IMR-90 (cell line): ENCODE measurements at regions not wholly inside any gene's neighbourhood (a gene's known extent, or its start where the extent isn't known, plus 50 kb on each side); places are given as distances from the start of the nearest gene placed in this dataset.

Source experiments
- ATAC-seq: fragments of 200-7000 bp; cut with Tn5 transposase; 2 replicates; pipeline ENCODE4 v1.9.1; 2020; ENCODE audit warnings: low read depth, mild to moderate bottlenecking, moderate library complexity
- BruUV-seq: library from RNA; stranded (reverse); fragments of 400-500 nt; replicated peaks from 2 replicates; lab custom pipeline; 2021; lab: Mats Ljungman, UMichigan
- CTCF ChIA-PET: fragments of 300-600 bp; formaldehyde crosslinking; extraction: SDS; loops from one replicate; lab custom pipeline; 2021; ENCODE audit warnings: antibody characterized with exemption; lab: Yijun Ruan, JAX
- POLR2A ChIA-PET: fragments of 300-600 bp; sonication (Branson Sonifier 250); formaldehyde crosslinking; loops from one replicate; lab custom pipeline; 2022; ENCODE audit warnings: antibody characterized with exemption; ENCODE audit not compliant: unreplicated experiment; lab: Charles Lee
- DNase-seq: peaks from one replicate; pipeline ENCODE4 v3.0.0; 2013
- H2AFZ ChIP-seq: replicated peaks from 2 replicates; pipeline ENCODE3; 2013; ENCODE audit warnings: low read length, mild to moderate bottlenecking; ENCODE audit not compliant: poor library complexity
- H2AK5ac ChIP-seq: 2 replicates; pipeline ENCODE4 v1.6.1; 2013; ENCODE audit warnings: low read depth, low read length, inconsistent platforms
- H2AK9ac ChIP-seq: replicated peaks from 2 replicates; pipeline ENCODE3; 2013; ENCODE audit warnings: mild to moderate bottlenecking, low read depth, low read length, moderate library complexity; ENCODE audit not compliant: poor library complexity
- H2BK120ac ChIP-seq: 2 replicates; pipeline ENCODE4 v1.6.1; 2013; ENCODE audit warnings: low read depth, low read length, inconsistent platforms
- H2BK15ac ChIP-seq: 3 replicates; pipeline ENCODE4 v1.6.1; 2013; ENCODE audit warnings: low read depth, low read length, inconsistent platforms
- H2BK20ac ChIP-seq: 2 replicates; pipeline ENCODE4 v1.6.1; 2013; ENCODE audit warnings: low read depth, mild to moderate bottlenecking, inconsistent platforms, low read length, moderate library complexity
- H2BK5ac ChIP-seq: 2 replicates; pipeline ENCODE4 v1.6.1; 2013; ENCODE audit warnings: mild to moderate bottlenecking, low read depth, low read length, inconsistent platforms; ENCODE audit not compliant: poor library complexity, severe bottlenecking
- H3K14ac ChIP-seq: replicated peaks from 2 replicates; pipeline ENCODE4 v1.6.1; 2013; ENCODE audit warnings: low read depth, low read length, inconsistent platforms
- H3K18ac ChIP-seq: 2 replicates; pipeline ENCODE4 v1.6.1; 2013; ENCODE audit warnings: low read depth, low read length, control low read depth
- H3K23ac ChIP-seq: 2 replicates; pipeline ENCODE4 v1.6.1; 2013; ENCODE audit warnings: low read depth, low read length, inconsistent platforms
- H3K27ac ChIP-seq: 2 replicates; pipeline ENCODE4 v1.5.1; 2013; ENCODE audit warnings: mild to moderate bottlenecking, control low read depth, low read length; ENCODE audit not compliant: insufficient read depth
- H3K27me3 ChIP-seq: 2 replicates; pipeline ENCODE4 v1.6.1; 2013; ENCODE audit warnings: low read length; ENCODE audit not compliant: control insufficient read depth, insufficient read depth
- H3K36me3 ChIP-seq: 2 replicates; pipeline ENCODE4 v1.6.1; 2013; ENCODE audit warnings: low read length, mixed read lengths; ENCODE audit not compliant: control insufficient read depth, insufficient read depth
- H3K4ac ChIP-seq: 2 replicates; pipeline ENCODE4 v1.6.1; 2013; ENCODE audit warnings: low read depth, low read length, inconsistent platforms
- H3K4me1 ChIP-seq: 2 replicates; pipeline ENCODE4 v1.6.1; 2013; ENCODE audit warnings: low read length, mixed read lengths; ENCODE audit not compliant: control insufficient read depth, insufficient read depth
- H3K4me2 ChIP-seq: 2 replicates; pipeline ENCODE4 v1.6.1; 2013; ENCODE audit warnings: low read depth, mild to moderate bottlenecking, control low read depth, low read length, moderate library complexity
- H3K4me3 ChIP-seq: 2 replicates; pipeline ENCODE4 v1.5.1; 2013; ENCODE audit warnings: low read depth, mild to moderate bottlenecking, control low read depth, low read length, moderate library complexity; ENCODE audit not compliant: insufficient read depth
- H3K56ac ChIP-seq: 2 replicates; pipeline ENCODE4 v1.6.1; 2013; ENCODE audit warnings: low read length, inconsistent platforms; ENCODE audit not compliant: insufficient read depth; ENCODE audit errors: extremely low read depth
- H3K79me1 ChIP-seq, 2 experiments: 2 replicates each; pipeline ENCODE4 v1.6.1; 2013; ENCODE audit warnings: low read length in 2 of 2, inconsistent platforms in 1 of 2, low read depth in 1 of 2
- H3K9ac ChIP-seq: 2 replicates; pipeline ENCODE4 v1.6.1; 2013; ENCODE audit warnings: low read depth, low read length, control low read depth
- H3K9me1 ChIP-seq: 2 replicates; pipeline ENCODE4 v1.6.1; 2013; ENCODE audit warnings: low read length, inconsistent platforms; ENCODE audit not compliant: insufficient read depth
- H3K9me3 ChIP-seq: 2 replicates; pipeline ENCODE4 v1.6.1; 2013; ENCODE audit warnings: low read length; ENCODE audit not compliant: control insufficient read depth, insufficient read depth
- H4K20me1 ChIP-seq: 2 replicates; pipeline ENCODE4 v1.6.1; 2013; ENCODE audit warnings: low read length, inconsistent platforms; ENCODE audit not compliant: insufficient read depth
- H4K5ac ChIP-seq: 2 replicates; pipeline ENCODE4 v1.6.1; 2013; ENCODE audit warnings: mild to moderate bottlenecking, low read depth, low read length, control low read depth
- H4K8ac ChIP-seq, 2 experiments: 2 replicates each; pipeline ENCODE4 v1.6.1; 2013; ENCODE audit warnings: low read depth in 2 of 2, low read length in 2 of 2, control low read depth in 1 of 2, inconsistent platforms in 1 of 2
- H4K91ac ChIP-seq: 2 replicates; pipeline ENCODE4 v1.6.1; 2013; ENCODE audit warnings: low read depth, low read length, inconsistent platforms; ENCODE audit not compliant: insufficient read depth
- CEBPB ChIP-seq: IDR thresholded peaks from 2 replicates; pipeline ENCODE4 v1.6.1; 2012; ENCODE audit warnings: low read depth, low read length, improper control_type of control experiment
- CHD1 ChIP-seq: IDR thresholded peaks from 2 replicates; pipeline ENCODE4 v1.6.1; 2012; ENCODE audit warnings: low read depth, low read length, improper control_type of control experiment
- CTCF ChIP-seq: conservative IDR thresholded peaks from 2 replicates; pipeline ENCODE4 v1.5.1; 2012; ENCODE audit warnings: mild to moderate bottlenecking, low read depth, low read length, improper control_type of control experiment
- ELK1 ChIP-seq: fragments of 150-350 bp; IDR thresholded peaks from 2 replicates; pipeline ENCODE4 v1.6.1; 2016; ENCODE audit warnings: low read depth, mild to moderate bottlenecking, low read length, moderate library complexity, borderline replicate concordance
- FOS ChIP-seq: fragments of 150-350 bp; IDR thresholded peaks from 2 replicates; pipeline ENCODE4 v1.6.1; 2016; ENCODE audit warnings: low read depth, low read length
- MAFK ChIP-seq: IDR thresholded peaks from 2 replicates; pipeline ENCODE4 v1.6.1; 2012; ENCODE audit warnings: low read depth, low read length, improper control_type of control experiment
- MXI1 ChIP-seq: IDR thresholded peaks from 2 replicates; pipeline ENCODE4 v1.6.1; 2012; ENCODE audit warnings: low read depth, mild to moderate bottlenecking, low read length, moderate library complexity, borderline replicate concordance
- POLR2A ChIP-seq: IDR thresholded peaks from 2 replicates; pipeline ENCODE4 v1.6.1; 2012; ENCODE audit warnings: mild to moderate bottlenecking, low read depth, low read length
- RFX5 ChIP-seq: IDR thresholded peaks from 2 replicates; pipeline ENCODE4 v1.8.0; 2012; ENCODE audit warnings: low read depth, mild to moderate bottlenecking, low read length, moderate library complexity
- USF2 ChIP-seq: fragments of 150-350 bp; IDR thresholded peaks from 2 replicates; pipeline ENCODE4 v1.6.1; 2017; ENCODE audit warnings: mild to moderate bottlenecking, antibody characterized with exemption, low read length, low read depth
- WGBS, 2 experiments: methylation state at CpG; one replicate each; pipeline versions ENCODE4 v1.1.5 to v1.1.7; 2013; ENCODE audit warnings: missing lambda C conversion rate in 2 of 2; ENCODE audit not compliant: insufficient read length in 1 of 2; ENCODE audit errors: extremely low coverage in 2 of 2; 5-methylcytosine and 5-hydroxymethylcytosine counted together
- dilution Hi-C: fragments of 300-500 bp; cut with HindIII; formaldehyde crosslinking; loops from one replicate; pipeline ENCODE4 v1.14.3; 2018; ENCODE audit warnings: low sequenced_read_pairs; ENCODE audit not compliant: unreplicated experiment
- in situ Hi-C: fragments of 300-500 bp; cut with MboI; formaldehyde crosslinking; loops from 3 replicates; pipeline ENCODE4 v1.14.3; 2019; ENCODE audit warnings: low sequenced_read_pairs, inconsistent platforms, mixed read lengths
- intact Hi-C: fragments of 100-400 bp; cut with micrococcal nuclease; formaldehyde crosslinking; loops from 2 replicates; pipeline ENCODE4 v1.10.0; 2022

GRCh38 chr4:185919107-185919506, 107.1 kb upstream of the SORBS2 start:
- Histone ChIP-seq H2AK9ac (no peak overlapping the region), H2AK5ac (no peak overlapping the region), H4K8ac (no peak overlapping the region), H3K56ac (no peak overlapping the region), H3K9me3 (peaks cover 14% of the 10 kb centered on the region), H3K9me1 (no peaks in the 10 kb centered on the region), H3K4me1 (peaks cover 3% of the 10 kb centered on the region; the same call in 1 of the 2 replicates), H3K4ac (no peak overlapping the region), H2BK120ac (no peak overlapping the region), H4K20me1 (no peaks in the 10 kb centered on the region), H3K4me3 (no peak overlapping the region), H3K14ac (no peak overlapping the region), H3K4me2 (no peak overlapping the region), H3K23ac (no peak overlapping the region), H4K91ac (no peak overlapping the region), H3K18ac (no peak overlapping the region), H3K27ac (no peak overlapping the region), H2BK20ac (no peak overlapping the region), H2BK15ac (no peak overlapping the region), H4K5ac (no peak overlapping the region), H3K27me3 (peaks cover 63% of the 10 kb centered on the region), H3K9ac (no peak overlapping the region), H2BK5ac (no peak overlapping the region), H2AFZ (no peak overlapping the region), H3K36me3 (no peaks in the 10 kb centered on the region), H3K79me1 (no peaks in the 10 kb centered on the region)
- DNase-seq (no peak), ATAC-seq (no peak)
- dilution Hi-C loops, result no loop called here
- BruUV-seq, result no TSS peak
- in situ Hi-C loops, result no loop called here
- intact Hi-C loops, result no loop called here
- ChIA-PET POLR2A (no interaction called here), CTCF (no interaction called here)
- WGBS, 2 experiments, result no CpG with 5 or more reads among the region's 4 CpGs
- no peak for TF ChIP-seq MAFK
- no peak for TF ChIP-seq USF2
- TF ChIP-seq FOS, result no peak
- no peak for TF ChIP-seq RFX5
- TF ChIP-seq CTCF, result no peak
- no peak for TF ChIP-seq POLR2A
- TF ChIP-seq ELK1, result no peak
- TF ChIP-seq CEBPB, result no peak
- TF ChIP-seq CHD1, result no peak
- no peak for TF ChIP-seq MXI1
